HG03575 (cell line): ENCODE measurements at regions not wholly inside any gene's neighbourhood (a gene's known extent, or its start where the extent isn't known, plus 50 kb on each side); places are given as distances from the start of the nearest gene placed in this dataset.

Source experiments
- ATAC-seq: cut with Tn5 transposase; IDR thresholded peaks from one replicate; pipeline ENCODE4 v1.9.1; 2021; ENCODE audit not compliant: unreplicated experiment, insufficient number of reproducible peaks, low FRiP score; ENCODE audit errors: extremely low read depth

- ATAC-seq: no peak
Measured at GRCh38 chr6:148231572-148231971, 111.1 kb upstream of the SASH1 start.

GRCh38 chr6:148235446-148235845 is 107.2 kb upstream of the SASH1 start:
- no peak for ATAC-seq

- no peak for ATAC-seq
Measured at GRCh38 chr6:148238713-148239112, 103.9 kb upstream of the SASH1 start.

GRCh38 chr6:148239215-148239614 is 103.4 kb upstream of the SASH1 start:
- ATAC-seq: no peak

GRCh38 chr6:148239801-148240460 is 102.7 kb upstream of the SASH1 start:
- ATAC-seq: no peak

- no peak for ATAC-seq
Measured at GRCh38 chr6:148240461-148240840, 102.2 kb upstream of the SASH1 start.

GRCh38 chr6:148240861-148241477 is 101.7 kb upstream of the SASH1 start:
- ATAC-seq: no peak

- no peak for ATAC-seq
Measured at GRCh38 chr6:148242180-148242579, 100.5 kb upstream of the SASH1 start.

GRCh38 chr6:148244217-148244935 is 98.3 kb upstream of the SASH1 start:
- no peak for ATAC-seq

- no peak for ATAC-seq
Measured at GRCh38 chr6:148247386-148248063, 95.1 kb upstream of the SASH1 start.

- ATAC-seq: no peak
Measured at GRCh38 chr6:148249160-148249559, 93.5 kb upstream of the SASH1 start.

- ATAC-seq: no peak
Measured at GRCh38 chr6:148249679-148250375, 92.8 kb upstream of the SASH1 start.

- no peak for ATAC-seq
Measured at GRCh38 chr6:148250975-148251685, 91.5 kb upstream of the SASH1 start.

GRCh38 chr6:148251891-148252290 is 90.7 kb upstream of the SASH1 start:
- no peak for ATAC-seq

GRCh38 chr6:148257810-148258209 is 84.8 kb upstream of the SASH1 start:
- no peak for ATAC-seq

- ATAC-seq: no peak
Measured at GRCh38 chr6:148258868-148259267, 83.8 kb upstream of the SASH1 start.

- no peak for ATAC-seq
Measured at GRCh38 chr6:148261470-148261869, 81.2 kb upstream of the SASH1 start.

GRCh38 chr6:148263010-148263409 is 79.6 kb upstream of the SASH1 start:
- no peak for ATAC-seq

- ATAC-seq: no peak
Measured at GRCh38 chr6:148263961-148264360, 78.7 kb upstream of the SASH1 start.
